ENCODE measurements at regions not wholly inside any gene's neighbourhood (a gene's known extent, or its start where the extent isn't known, plus 50 kb on each side); places are given as distances from the start of the nearest gene placed in this dataset.

- no peak for DNase-seq
These were observed 62.5 kb upstream of the NCOR2 start for GRCh38 chr12:124629789-124630480.

- no peak for DNase-seq
These were observed 61.7 kb upstream of the NCOR2 start for GRCh38 chr12:124629117-124629516.

- no peak for DNase-seq
These were observed 60.5 kb upstream of the NCOR2 start for GRCh38 chr12:124627956-124628355.

GRCh38 chr12:124626971-124627411, 59.6 kb upstream of the NCOR2 start:
- DNase-seq: no peak

- no peak for DNase-seq
These were observed 58.7 kb upstream of the NCOR2 start for GRCh38 chr12:124625867-124626675.

GRCh38 chr12:124624823-124625222, 57.4 kb upstream of the NCOR2 start:
- DNase-seq: no peak

GRCh38 chr12:124623344-124624035, 56.1 kb upstream of the NCOR2 start:
- no peak for DNase-seq

GRCh38 chr12:124622764-124623163, 55.4 kb upstream of the NCOR2 start:
- no peak for DNase-seq

GRCh38 chr12:124622331-124622730, 54.9 kb upstream of the NCOR2 start:
- DNase-seq: no peak

- DNase-seq: no peak
These were observed 53.9 kb upstream of the NCOR2 start for GRCh38 chr12:124621296-124621660.

- no peak for DNase-seq
These were observed 53.3 kb upstream of the NCOR2 start for GRCh38 chr12:124620606-124621295.

- no peak for DNase-seq
These were observed 51.0 kb upstream of the NCOR2 start for GRCh38 chr12:124618291-124618902.

- DNase-seq: no peak
These were observed 50.2 kb upstream of the NCOR2 start for GRCh38 chr12:124617615-124618014.

Measured in NCI-H526 (cell line).